HCT116 (cell line): ENCODE measurements at regions not wholly inside any gene's neighbourhood (a gene's known extent, or its start where the extent isn't known, plus 50 kb on each side); places are given as distances from the start of the nearest gene placed in this dataset.

Experiments used
- CBX3 ChIP-seq: IDR thresholded peaks from 2 replicates; pipeline ENCODE4 v1.6.1; 2012; ENCODE audit warnings: low read depth
- CEBPB ChIP-seq: IDR thresholded peaks from 2 replicates; pipeline ENCODE4 v1.6.1; 2012; ENCODE audit warnings: low read depth
- CTCF ChIP-seq, 3 experiments: fragments of 200-600 bp in 1 of 3; sonication (generic) in 1 of 3; IDR thresholded peaks in 2 of 3; conservative IDR thresholded peaks in 1 of 3; 2 replicates each; pipeline ENCODE4 v1.5.1; 2012 to 2017; ENCODE audit warnings: low read depth in 2 of 3, low read length in 2 of 3, antibody characterized with exemption in 1 of 3, borderline replicate concordance in 1 of 3, control low read depth in 1 of 3, mild to moderate bottlenecking in 1 of 3, mixed read lengths in 1 of 3, mixed run types in 1 of 3, moderate library complexity in 1 of 3; ENCODE audit not compliant: insufficient read depth in 1 of 3
- EZH2 ChIP-seq: fragments of 200-600 bp; sonication (generic); IDR thresholded peaks from 2 replicates; pipeline ENCODE4 v1.6.1; 2017; ENCODE audit warnings: antibody characterized with exemption, mixed run types
- EZH2phosphoT487 ChIP-seq: fragments of 200-600 bp; IDR thresholded peaks from 2 replicates; pipeline ENCODE4 v1.6.1; 2018; ENCODE audit warnings: antibody characterized with exemption, borderline replicate concordance
- FOSL1 ChIP-seq: IDR thresholded peaks from 2 replicates; pipeline ENCODE4 v1.6.1; 2012; ENCODE audit warnings: low read depth
- MAX ChIP-seq: IDR thresholded peaks from 2 replicates; pipeline ENCODE4 v1.6.1; 2012
- POLR2A ChIP-seq: IDR thresholded peaks from 2 replicates; pipeline ENCODE4 v1.7.0; 2011; ENCODE audit warnings: borderline replicate concordance; ENCODE audit not compliant: insufficient read depth, insufficient read length; ENCODE audit errors: extremely low read depth
- POLR2AphosphoS5 ChIP-seq: IDR thresholded peaks from 2 replicates; pipeline ENCODE4 v1.6.1; 2011; ENCODE audit warnings: mild to moderate bottlenecking, low read depth, low read length, moderate library complexity
- RAD21 ChIP-seq: IDR thresholded peaks from 2 replicates; pipeline ENCODE4 v1.6.1; 2012; ENCODE audit warnings: low read depth, mild to moderate bottlenecking
- REST ChIP-seq: IDR thresholded peaks from 2 replicates; pipeline ENCODE4 v1.6.1; 2012; ENCODE audit warnings: low read depth
- SIN3A ChIP-seq: IDR thresholded peaks from 2 replicates; pipeline ENCODE4 v1.6.1; 2012; ENCODE audit warnings: low read depth
- ZFX ChIP-seq: fragments of 450-650 bp; IDR thresholded peaks from 2 replicates; pipeline ENCODE4 v1.6.1; 2017
- ZNF274 ChIP-seq: fragments of 200-500 bp; sonication (Bioruptor generic); IDR thresholded peaks from 2 replicates; pipeline ENCODE4 v1.6.1; 2014; ENCODE audit warnings: mild to moderate bottlenecking, low read depth, low read length, inconsistent platforms

- no peak for TF ChIP-seq CTCF (IDR thresholded peaks at IDR 0.05 in 2 of 3, conservative IDR thresholded peaks at IDR 0.05 in 1 of 3; ENCODE audit: borderline replicate concordance in 1 of 3, insufficient read depth in 1 of 3, low read depth in 2 of 3, low read length in 2 of 3)
- no peak for TF ChIP-seq EZH2
- TF ChIP-seq POLR2A: no peak
- no peak for TF ChIP-seq POLR2AphosphoS5
- no peak for TF ChIP-seq CEBPB
- no peak for TF ChIP-seq REST
- no peak for TF ChIP-seq EZH2phosphoT487
- no peak for TF ChIP-seq RAD21
- TF ChIP-seq ZNF274: no peak
- no peak for TF ChIP-seq SIN3A
- TF ChIP-seq MAX: no peak
- no peak for TF ChIP-seq FOSL1
- TF ChIP-seq ZFX: no peak
- TF ChIP-seq CBX3: no peak
Measured at GRCh38 chr13:97582170-97582569, 148.2 kb downstream of the RAP2A start.
